ENCODE measurements at regions not wholly inside any gene's neighbourhood (a gene's known extent, or its start where the extent isn't known, plus 50 kb on each side); places are given as distances from the start of the nearest gene placed in this dataset.

GRCh38 chr20:11060423-11061185 is 386.8 kb upstream of the JAG1 start:
- FAIRE-seq: no peak
- no peak for DNase-seq (ENCODE audit: low spot score in 2 of 2)

GRCh38 chr20:11063444-11063843 is 389.6 kb upstream of the JAG1 start:
- no peak for DNase-seq (ENCODE audit: low spot score in 2 of 2)
- FAIRE-seq: no peak

- no peak for FAIRE-seq
- no peak for DNase-seq (ENCODE audit: low spot score in 2 of 2)
Measured at GRCh38 chr20:11064946-11065345, 391.1 kb upstream of the JAG1 start.

GRCh38 chr20:11067359-11067758 is 393.6 kb upstream of the JAG1 start:
- FAIRE-seq: no peak
- DNase-seq (ENCODE audit: low spot score in 2 of 2): no peak

- DNase-seq (ENCODE audit: low spot score in 2 of 2) (no peak), FAIRE-seq (no peak)
Measured at GRCh38 chr20:11072982-11073381, 399.2 kb upstream of the JAG1 start.

- DNase-seq (ENCODE audit: low spot score in 2 of 2) (no peak), FAIRE-seq (no peak)
Measured at GRCh38 chr20:11076434-11077105, 402.8 kb upstream of the JAG1 start.

GRCh38 chr20:11077226-11077625 is 403.4 kb upstream of the JAG1 start:
- no peak for DNase-seq (ENCODE audit: low spot score in 2 of 2)
- no peak for FAIRE-seq

GRCh38 chr20:11080010-11080409 is 406.2 kb upstream of the JAG1 start:
- no peak for DNase-seq (ENCODE audit: low spot score in 2 of 2)
- no peak for FAIRE-seq

GRCh38 chr20:11080781-11081377 is 407.1 kb upstream of the JAG1 start:
- DNase-seq (ENCODE audit: low spot score in 2 of 2) (peak in 1 of 2 donors; percentile 2), FAIRE-seq (no peak)

GRCh38 chr20:11083841-11084240 is 410.0 kb upstream of the JAG1 start:
- no peak for DNase-seq (ENCODE audit: low spot score in 2 of 2)
- no peak for FAIRE-seq

- FAIRE-seq: no peak
- no peak for DNase-seq (ENCODE audit: low spot score in 2 of 2)
Measured at GRCh38 chr20:11084508-11084907, 410.7 kb upstream of the JAG1 start.

GRCh38 chr20:11086970-11087369 is 413.2 kb upstream of the JAG1 start:
- FAIRE-seq: no peak
- DNase-seq (ENCODE audit: low spot score in 2 of 2): no peak

- no peak for FAIRE-seq
Measured at GRCh38 chr20:11090751-11091150, 417.0 kb upstream of the JAG1 start.

GRCh38 chr20:11091511-11091910 is 417.7 kb upstream of the JAG1 start:
- DNase-seq (ENCODE audit: low spot score in 2 of 2) (no peak), FAIRE-seq (no peak)

More at GRCh38 chr20:11090751-11091150, 417.0 kb upstream of the JAG1 start:
- DNase-seq (ENCODE audit: low spot score in 2 of 2): no peak

- DNase-seq (ENCODE audit: low spot score in 2 of 2) (no peak), FAIRE-seq (no peak)
Measured at GRCh38 chr20:11092151-11092550, 418.4 kb upstream of the JAG1 start.

GRCh38 chr20:11094196-11094595 is 420.4 kb upstream of the JAG1 start:
- no peak for DNase-seq (ENCODE audit: low spot score in 2 of 2)
- no peak for FAIRE-seq

GRCh38 chr20:11094711-11095110 is 420.9 kb upstream of the JAG1 start:
- DNase-seq (ENCODE audit: low spot score in 2 of 2) (no peak), FAIRE-seq (no peak)

- FAIRE-seq (no peak), DNase-seq (ENCODE audit: low spot score in 2 of 2) (no peak)
Measured at GRCh38 chr20:11098888-11099287, 425.1 kb upstream of the JAG1 start.

- no peak for FAIRE-seq
- no peak for DNase-seq (ENCODE audit: low spot score in 2 of 2)
Measured at GRCh38 chr20:11101243-11101642, 427.4 kb upstream of the JAG1 start.

- DNase-seq (ENCODE audit: low spot score in 2 of 2): no peak
- FAIRE-seq: no peak
Measured at GRCh38 chr20:11101696-11102095, 427.9 kb upstream of the JAG1 start.

GRCh38 chr20:11103866-11104265 is 430.1 kb upstream of the JAG1 start:
- DNase-seq (ENCODE audit: low spot score in 2 of 2): no peak

More at GRCh38 chr20:11103866-11104265, 430.1 kb upstream of the JAG1 start:
- FAIRE-seq: no peak

Measured in frontal cortex (tissue), 3 donors.